Hepatocyte (in vitro differentiated cells): ENCODE measurements at regions not wholly inside any gene's neighbourhood (a gene's known extent, or its start where the extent isn't known, plus 50 kb on each side); places are given as distances from the start of the nearest gene placed in this dataset.
A peak's percentile ranks its signal among the peaks of the same experiment; 100 is the strongest.
"Not testable (repeated sequence)": the region's sequence is repeated elsewhere in the genome, so short reads cannot be mapped to it uniquely, and the experiment has no call there.

Source experiments
- DNase-seq: peaks from one replicate; pipeline ENCODE4 v3.0.0-alpha.2; 2016; ENCODE audit warnings: low spot score
- H2AFZ ChIP-seq: fragments of 200-600 bp; sonication (generic); 2 replicates; pipeline ENCODE4 v1.6.0; 2016; ENCODE audit warnings: antibody characterized with exemption, mild to moderate bottlenecking
- H3K27ac ChIP-seq: fragments of 200-600 bp; sonication (generic); 2 replicates; pipeline ENCODE4 v1.5.1; 2016; ENCODE audit warnings: mild to moderate bottlenecking
- H3K27me3 ChIP-seq: fragments of 200-600 bp; sonication (generic); 2 replicates; pipeline ENCODE4 v1.6.1; 2016
- H3K36me3 ChIP-seq: fragments of 200-600 bp; sonication (generic); replicated peaks from 2 replicates; pipeline ENCODE4 v1.5.1; 2016; ENCODE audit warnings: low read depth; ENCODE audit not compliant: insufficient read depth
- H3K4me1 ChIP-seq: fragments of 200-600 bp; sonication (generic); 2 replicates; pipeline ENCODE4 v1.5.1; 2016; ENCODE audit warnings: mild to moderate bottlenecking, moderate library complexity; ENCODE audit not compliant: insufficient read depth
- H3K4me2 ChIP-seq: fragments of 200-600 bp; sonication (generic); 2 replicates; pipeline ENCODE4 v1.6.0; 2016
- H3K4me3 ChIP-seq: fragments of 200-600 bp; sonication (generic); 2 replicates; pipeline ENCODE4 v1.5.1; 2016; ENCODE audit warnings: mild to moderate bottlenecking
- H3K79me2 ChIP-seq: fragments of 200-600 bp; sonication (generic); 2 replicates; pipeline ENCODE4 v1.6.0; 2017; ENCODE audit warnings: mild to moderate bottlenecking
- H3K9me2 ChIP-seq: fragments of 200-600 bp; sonication (generic); replicated peaks from 2 replicates; pipeline ENCODE4 v1.6.0; 2017; ENCODE audit warnings: mild to moderate bottlenecking; ENCODE audit not compliant: insufficient read depth
- H3K9me3 ChIP-seq: fragments of 200-600 bp; sonication (generic); 2 replicates; pipeline ENCODE4 v1.5.1; 2016; ENCODE audit warnings: low read depth, mild to moderate bottlenecking
- H4K20me1 ChIP-seq: fragments of 200-600 bp; sonication (generic); 2 replicates; pipeline ENCODE4 v1.6.0; 2016; ENCODE audit warnings: mild to moderate bottlenecking; ENCODE audit not compliant: insufficient read depth, poor library complexity, severe bottlenecking
- EZH2phosphoT487 ChIP-seq: fragments of 200-600 bp; sonication (generic); IDR thresholded peaks from one replicate; pipeline ENCODE4 v1.6.1; 2018; ENCODE audit warnings: antibody characterized with exemption, mild to moderate bottlenecking, low read depth, moderate library complexity; ENCODE audit not compliant: unreplicated experiment, severe bottlenecking
- WGBS: methylation state at CpG from one replicate; pipeline ENCODE4 v1.1.6; 2016; ENCODE audit warnings: low lambda C conversion rate; ENCODE audit errors: missing lambda C conversion rate; 5-methylcytosine and 5-hydroxymethylcytosine counted together

- not testable (repeated sequence) for H3K79me2 ChIP-seq, H2AFZ ChIP-seq, H3K9me2 ChIP-seq, H3K36me3 ChIP-seq, H4K20me1 ChIP-seq, H3K4me3 ChIP-seq, H3K27me3 ChIP-seq, H3K9me3 ChIP-seq
- peak; percentile 92 for TF ChIP-seq EZH2phosphoT487
- DNase-seq, result peak; percentile 85
- 42% methylated on average over 29 of the region's 29 CpGs for WGBS
- peak overlapping the region; percentile 65 for H3K4me2 ChIP-seq
- H3K27ac ChIP-seq, result peak overlapping the region; percentile 96
- peaks cover 48% of the 10 kb centered on the region for H3K4me1 ChIP-seq
Measured at GRCh38 chr16:29288711-29289474, 117.6 kb downstream of the NPIPB11 start.

GRCh38 chr16:29287871-29288535, 118.5 kb downstream of the NPIPB11 start:
- H3K27me3 ChIP-seq, H3K79me2 ChIP-seq, H2AFZ ChIP-seq, H3K9me3 ChIP-seq, H3K4me3 ChIP-seq, H4K20me1 ChIP-seq, H3K36me3 ChIP-seq, H3K4me2 ChIP-seq, DNase-seq, H3K9me2 ChIP-seq: not testable (repeated sequence)
- 66% methylated on average over 10 of the region's 14 CpGs for WGBS
- peak overlapping the region; percentile 96 for H3K27ac ChIP-seq
- peaks cover 48% of the 10 kb centered on the region for H3K4me1 ChIP-seq

- not testable (repeated sequence) for H4K20me1 ChIP-seq, H3K79me2 ChIP-seq, H3K9me3 ChIP-seq, H3K4me2 ChIP-seq, H3K4me3 ChIP-seq, H2AFZ ChIP-seq, DNase-seq, H3K27me3 ChIP-seq, H3K9me2 ChIP-seq, H3K36me3 ChIP-seq
- H3K4me1 ChIP-seq, result peaks cover 48% of the 10 kb centered on the region
- peak overlapping the region; percentile 96 for H3K27ac ChIP-seq
- 95% methylated on average over 5 of the region's 5 CpGs for WGBS
Measured at GRCh38 chr16:29287246-29287645, 119.3 kb downstream of the NPIPB11 start.

- H3K4me3 ChIP-seq, H3K9me3 ChIP-seq, H4K20me1 ChIP-seq, H3K9me2 ChIP-seq, H2AFZ ChIP-seq, H3K27me3 ChIP-seq, H3K4me2 ChIP-seq, H3K27ac ChIP-seq, H3K36me3 ChIP-seq, DNase-seq, H3K79me2 ChIP-seq: not testable (repeated sequence)
- WGBS, result 93% methylated on average over 18 of the region's 19 CpGs
- H3K4me1 ChIP-seq, result peaks cover 48% of the 10 kb centered on the region
Measured at GRCh38 chr16:29286796-29287195, 119.7 kb downstream of the NPIPB11 start.

- 98% methylated on average over 15 of the region's 15 CpGs for WGBS
- not testable (repeated sequence) for H3K79me2 ChIP-seq
Measured at GRCh38 chr16:29286161-29286560, 120.3 kb downstream of the NPIPB11 start.

GRCh38 chr16:29285151-29285885, 121.2 kb downstream of the NPIPB11 start:
- not testable (repeated sequence) for H4K20me1 ChIP-seq, H3K79me2 ChIP-seq, H3K36me3 ChIP-seq, DNase-seq, H3K27me3 ChIP-seq, H3K9me3 ChIP-seq, H3K9me2 ChIP-seq, H3K4me3 ChIP-seq
- peaks cover 38% of the 10 kb centered on the region for H3K4me1 ChIP-seq
- H3K4me2 ChIP-seq, result peak overlapping the region; percentile 43
- peak overlapping the region; percentile 26 for H2AFZ ChIP-seq
- WGBS, result 50% methylated on average over 30 of the region's 32 CpGs
- peak overlapping the region; percentile 71 for H3K27ac ChIP-seq

More at GRCh38 chr16:29286161-29286560, 120.3 kb downstream of the NPIPB11 start:
- not testable (repeated sequence) for H3K9me2 ChIP-seq, H3K4me2 ChIP-seq, H3K9me3 ChIP-seq, H4K20me1 ChIP-seq, H3K36me3 ChIP-seq, H3K27ac ChIP-seq, H3K4me3 ChIP-seq, DNase-seq, H3K27me3 ChIP-seq, H2AFZ ChIP-seq
- H3K4me1 ChIP-seq, result peaks cover 44% of the 10 kb centered on the region

GRCh38 chr16:29284723-29285122, 121.8 kb downstream of the NPIPB11 start:
- not testable (repeated sequence) for DNase-seq, H3K27me3 ChIP-seq, H3K36me3 ChIP-seq, H4K20me1 ChIP-seq, H3K4me3 ChIP-seq, H3K9me2 ChIP-seq, H3K79me2 ChIP-seq, H3K9me3 ChIP-seq
- WGBS, result 78% methylated on average over 5 of the region's 5 CpGs
- Histone ChIP-seq H2AFZ (peak overlapping the region; percentile 26), H3K4me1 (peaks cover 33% of the 10 kb centered on the region), H3K27ac (peak overlapping the region; percentile 71), H3K4me2 (peak overlapping the region; percentile 43)

GRCh38 chr16:29284159-29284558, 122.4 kb downstream of the NPIPB11 start:
- 83% methylated on average over 4 of the region's 4 CpGs for WGBS
- not testable (repeated sequence) for H3K9me2 ChIP-seq, H3K27me3 ChIP-seq

More at GRCh38 chr16:29284159-29284558, 122.4 kb downstream of the NPIPB11 start:
- DNase-seq, H3K79me2 ChIP-seq, H3K36me3 ChIP-seq, H3K4me3 ChIP-seq, H3K4me2 ChIP-seq, H3K27ac ChIP-seq, H2AFZ ChIP-seq, H3K9me3 ChIP-seq, H4K20me1 ChIP-seq: not testable (repeated sequence)
- peaks cover 27% of the 10 kb centered on the region for H3K4me1 ChIP-seq
